Neural cell (in vitro differentiated cells): ENCODE measurements at regions not wholly inside any gene's neighbourhood (a gene's known extent, or its start where the extent isn't known, plus 50 kb on each side); places are given as distances from the start of the nearest gene placed in this dataset.
"Not testable (repeated sequence)": the region's sequence is repeated elsewhere in the genome, so short reads cannot be mapped to it uniquely, and the experiment has no call there.

Experiments
- H2AFZ ChIP-seq: fragments of 200-600, 300-800 bp; sonication (generic), shearing (Covaris generic); 2 replicates; pipeline ENCODE4 v1.6.0; 2014; ENCODE audit warnings: low read depth, mild to moderate bottlenecking, antibody characterized with exemption, low read length, moderate library complexity
- H3F3A ChIP-seq: fragments of 200-600 bp; shearing (Covaris generic); 2 replicates; pipeline ENCODE4 v1.6.1; 2016; ENCODE audit warnings: mild to moderate bottlenecking, moderate library complexity, mixed read lengths, antibody characterized with exemption, low read length; ENCODE audit not compliant: insufficient read depth, poor library complexity, severe bottlenecking
- H3K27ac ChIP-seq: fragments of 200-600, 300-800 bp; sonication (generic), shearing (Covaris generic); 2 replicates; pipeline ENCODE4 v1.5.1; 2014; ENCODE audit warnings: mild to moderate bottlenecking, low read length, moderate library complexity
- H3K27me3 ChIP-seq: fragments of 300-800, 200-600 bp; sonication (generic), shearing (Covaris generic); 2 replicates; pipeline ENCODE4 v1.6.0; 2014; ENCODE audit warnings: mild to moderate bottlenecking, low read depth, low read length, moderate library complexity; ENCODE audit not compliant: insufficient read depth
- H3K36me3 ChIP-seq: fragments of 300-800, 200-600 bp; sonication (generic), shearing (Covaris generic); 2 replicates; pipeline ENCODE4 v1.5.1; 2014; ENCODE audit warnings: mild to moderate bottlenecking, antibody characterized with exemption, low read length, moderate library complexity; ENCODE audit not compliant: insufficient read depth
- H3K4me2 ChIP-seq: fragments of 300-800, 200-600 bp; sonication (generic), shearing (Covaris generic); 2 replicates; pipeline ENCODE4 v1.6.0; 2014; ENCODE audit warnings: mild to moderate bottlenecking, low read length
- H3K4me3 ChIP-seq: fragments of 300-800, 200-600 bp; sonication (generic), shearing (Covaris generic); 2 replicates; pipeline ENCODE4 v1.5.1; 2014; ENCODE audit warnings: mild to moderate bottlenecking, low read length, moderate library complexity
- H3K79me2 ChIP-seq: fragments of 200-600 bp; shearing (Covaris generic); replicated peaks from 2 replicates; pipeline ENCODE4 v1.6.0; 2014; ENCODE audit warnings: mild to moderate bottlenecking, low read length, moderate library complexity; ENCODE audit not compliant: insufficient read depth
- H3K9ac ChIP-seq: fragments of 300-800, 200-600 bp; sonication (generic), shearing (Covaris generic); 2 replicates; pipeline ENCODE4 v1.6.1; 2016; ENCODE audit warnings: mild to moderate bottlenecking, low read length, mixed read lengths
- H3K9me2 ChIP-seq: fragments of 200-600 bp; shearing (Covaris generic); 2 replicates; pipeline ENCODE4 v1.6.1; 2016; ENCODE audit warnings: mild to moderate bottlenecking, low read length, mixed read lengths; ENCODE audit not compliant: insufficient read depth
- H3K9me3 ChIP-seq: fragments of 200-600, 300-800 bp; sonication (generic), shearing (Covaris generic); 2 replicates; pipeline ENCODE4 v1.6.1; 2016; ENCODE audit warnings: mild to moderate bottlenecking, mixed run types, low read length, moderate library complexity, mixed read lengths
- H4K20me1 ChIP-seq: fragments of 200-600 bp; shearing (Covaris generic); 2 replicates; pipeline ENCODE4 v1.6.1; 2016; ENCODE audit warnings: mild to moderate bottlenecking, mixed run types; ENCODE audit not compliant: insufficient read depth
- CTCF ChIP-seq: fragments of 450-650 bp; IDR thresholded peaks from 2 replicates; pipeline ENCODE4 v1.5.1; 2014; ENCODE audit warnings: antibody characterized with exemption, mild to moderate bottlenecking, moderate library complexity; ENCODE audit not compliant: poor library complexity, severe bottlenecking
- EP300 ChIP-seq: fragments of 450-650 bp; conservative IDR thresholded peaks from 2 replicates; pipeline ENCODE4 v1.6.1; 2014; ENCODE audit warnings: antibody characterized with exemption, mild to moderate bottlenecking, moderate library complexity; ENCODE audit not compliant: poor library complexity, severe bottlenecking
- EZH2 ChIP-seq: fragments of 200-600, 300-800 bp; shearing (Covaris generic), sonication (generic); IDR thresholded peaks from 2 replicates; pipeline ENCODE4 v1.6.1; 2014; ENCODE audit warnings: antibody characterized with exemption, low read length, borderline replicate concordance, mild to moderate bottlenecking; ENCODE audit not compliant: insufficient read depth, poor library complexity, severe bottlenecking
- MXI1 ChIP-seq: fragments of 450-650 bp; conservative IDR thresholded peaks from 2 replicates; pipeline ENCODE4 v1.6.1; 2014; ENCODE audit warnings: antibody characterized with exemption, mild to moderate bottlenecking; ENCODE audit not compliant: poor library complexity, severe bottlenecking
- POLR2AphosphoS5 ChIP-seq: IDR thresholded peaks from 2 replicates; pipeline ENCODE4 v1.6.1; 2012
- RAD21 ChIP-seq: fragments of 450-650 bp; conservative IDR thresholded peaks from 2 replicates; pipeline ENCODE4 v1.6.1; 2014; ENCODE audit warnings: antibody characterized with exemption, mild to moderate bottlenecking, moderate library complexity
- REST ChIP-seq: IDR thresholded peaks from 2 replicates; pipeline ENCODE4 v1.6.1; 2012; ENCODE audit warnings: borderline replicate concordance
- SMC3 ChIP-seq: fragments of 450-650 bp; conservative IDR thresholded peaks from 2 replicates; pipeline ENCODE4 v1.6.1; 2014; ENCODE audit warnings: antibody characterized with exemption, mild to moderate bottlenecking, moderate library complexity; ENCODE audit not compliant: poor library complexity
- TAF1 ChIP-seq: IDR thresholded peaks from 2 replicates; pipeline ENCODE4 v1.6.1; 2012; ENCODE audit warnings: low read depth

GRCh38 chr18:71038196-71038595, 749.4 kb downstream of the SOCS6 start:
- no peaks in the 10 kb centered on the region for H3K79me2 ChIP-seq
- no peaks in the 10 kb centered on the region for H3K9me3 ChIP-seq
- H2AFZ ChIP-seq: no peak overlapping the region
- no peaks in the 10 kb centered on the region for H3F3A ChIP-seq
- H3K36me3 ChIP-seq: no peaks in the 10 kb centered on the region
- no peak overlapping the region for H3K4me2 ChIP-seq
- TF ChIP-seq EP300: no peak
- no peak for TF ChIP-seq RAD21
- TF ChIP-seq POLR2AphosphoS5: no peak
- H3K9ac ChIP-seq: no peak overlapping the region
- H3K27me3 ChIP-seq: no peaks in the 10 kb centered on the region
- no peaks in the 10 kb centered on the region for H3K9me2 ChIP-seq
- no peaks in the 10 kb centered on the region for H4K20me1 ChIP-seq
- H3K4me3 ChIP-seq: no peak overlapping the region
- H3K27ac ChIP-seq: no peak overlapping the region

- no peaks in the 10 kb centered on the region for H3K9me2 ChIP-seq
- H2AFZ ChIP-seq: no peak overlapping the region
- no peaks in the 10 kb centered on the region for H3K9me3 ChIP-seq
- H3K36me3 ChIP-seq: no peaks in the 10 kb centered on the region
- no peaks in the 10 kb centered on the region for H3K27me3 ChIP-seq
- H3F3A ChIP-seq: no peaks in the 10 kb centered on the region
- TF ChIP-seq TAF1 (no peak), CTCF (no peak), POLR2AphosphoS5 (no peak), EZH2 (no peak), EP300 (no peak), SMC3 (no peak), REST (no peak), RAD21 (no peak), MXI1 (no peak)
- H4K20me1 ChIP-seq: no peaks in the 10 kb centered on the region
- H3K27ac ChIP-seq: no peak overlapping the region
- H3K4me3 ChIP-seq: no peak overlapping the region
- no peak overlapping the region for H3K9ac ChIP-seq
- no peaks in the 10 kb centered on the region for H3K79me2 ChIP-seq
- H3K4me2 ChIP-seq: no peak overlapping the region
Measured at GRCh38 chr18:71036783-71037182, 747.9 kb downstream of the SOCS6 start.

- not testable (repeated sequence) for H3K27me3 ChIP-seq, H3K9ac ChIP-seq, H3K36me3 ChIP-seq, H3K4me2 ChIP-seq, H3K9me2 ChIP-seq, H3K9me3 ChIP-seq, H2AFZ ChIP-seq, H3K27ac ChIP-seq, H3F3A ChIP-seq, H4K20me1 ChIP-seq, H3K79me2 ChIP-seq, H3K4me3 ChIP-seq
Measured at GRCh38 chr18:71031296-71032191, 742.7 kb downstream of the SOCS6 start.

- H3K36me3 ChIP-seq, H3K9me2 ChIP-seq, H3K9ac ChIP-seq, H3K27ac ChIP-seq, H2AFZ ChIP-seq, H3K79me2 ChIP-seq, H3K27me3 ChIP-seq, H3K9me3 ChIP-seq, H3K4me2 ChIP-seq, H4K20me1 ChIP-seq, H3F3A ChIP-seq, H3K4me3 ChIP-seq: not testable (repeated sequence)
Measured at GRCh38 chr18:71030085-71030484, 741.2 kb downstream of the SOCS6 start.
